B cell (primary cell): ENCODE measurements at regions not wholly inside any gene's neighbourhood (a gene's known extent, or its start where the extent isn't known, plus 50 kb on each side); places are given as distances from the start of the nearest gene placed in this dataset.

Experiments used
- ATAC-seq: fragments of 200-7000 bp; cut with Tn5 transposase; one replicate; pipeline ENCODE4 v1.10.0; 2021; ENCODE audit warnings: low read depth, mild to moderate bottlenecking, moderate number of reproducible peaks, moderate library complexity
- CTCF ChIA-PET: fragments of 350-600 bp; sonication (Branson Sonifier 250); formaldehyde crosslinking; loops from one replicate; lab custom pipeline; 2021; ENCODE audit warnings: antibody characterized with exemption, inconsistent platforms; lab: Charles Lee
- POLR2A ChIA-PET: fragments of 350-600 bp; sonication (Branson Sonifier 250); formaldehyde crosslinking; loops from one replicate; lab custom pipeline; 2021; ENCODE audit warnings: antibody characterized with exemption; lab: Charles Lee
- DNase-seq: peaks from one replicate; pipeline ENCODE4 v3.0.0; 2013
- H2AFZ ChIP-seq: 2 replicates; pipeline ENCODE4 v1.6.1; 2012; ENCODE audit warnings: mild to moderate bottlenecking, low read depth, low read length; ENCODE audit not compliant: insufficient read depth, poor library complexity, severe bottlenecking
- H3K27ac ChIP-seq, 2 donors: 1 replicate in 1 of 2; 2 replicates in 1 of 2; pipeline ENCODE4 v1.5.1; 2012 to 2013; ENCODE audit warnings: low read length in 2 of 2, mild to moderate bottlenecking in 2 of 2, moderate library complexity in 1 of 2
- H3K27me3 ChIP-seq, 4 experiments: fragments of 200-600 bp in 1 of 4; sonication (generic) in 1 of 4; replicated peaks in 1 of 4; 1 replicate in 2 of 4; 2 replicates in 2 of 4; pipeline versions ENCODE4 v1.6.1 to v1.7.0; 2013 to 2016; ENCODE audit warnings: low read length in 3 of 4, mild to moderate bottlenecking in 2 of 4, mixed read lengths in 1 of 4, moderate library complexity in 1 of 4; ENCODE audit not compliant: insufficient read depth in 4 of 4, control insufficient read depth in 3 of 4; ENCODE audit errors: control extremely low read depth in 1 of 4
- H3K36me3 ChIP-seq, 2 experiments: replicated peaks in 1 of 2; 1 replicate in 1 of 2; 2 replicates in 1 of 2; pipeline versions ENCODE4 v1.6.1 to v1.7.1; 2013; ENCODE audit warnings: low read length in 1 of 2; ENCODE audit not compliant: insufficient read depth in 2 of 2, control insufficient read depth in 1 of 2; ENCODE audit errors: control extremely low read depth in 1 of 2, extremely low read depth in 1 of 2
- H3K4me1 ChIP-seq, 2 donors: fragments of 200-600 bp in 1 of 2; sonication (generic) in 1 of 2; 1 replicate in 1 of 2; 2 replicates in 1 of 2; pipeline versions ENCODE4 v1.5.1 to v1.6.1; 2013 to 2017; ENCODE audit warnings: low read length in 2 of 2; ENCODE audit not compliant: control insufficient read depth in 2 of 2, insufficient read depth in 2 of 2
- H3K4me2 ChIP-seq: replicated peaks from 2 replicates; pipeline ENCODE3; 2012; ENCODE audit warnings: mild to moderate bottlenecking, low read depth, low read length; ENCODE audit not compliant: poor library complexity, severe bottlenecking
- H3K4me3 ChIP-seq, 5 experiments: fragments of 200-600 bp in 1 of 5; sonication (generic) in 1 of 5; 1 replicate in 3 of 5; 2 replicates in 2 of 5; pipeline versions ENCODE4 v1.5.1 to v1.7.0; 2011 to 2016; ENCODE audit warnings: low read length in 4 of 5, mild to moderate bottlenecking in 4 of 5, low read depth in 2 of 5, control low read depth in 1 of 5, moderate library complexity in 1 of 5; ENCODE audit not compliant: insufficient read depth in 1 of 5; ENCODE audit errors: control extremely low read depth in 1 of 5, extremely low read depth in 1 of 5
- H3K79me2 ChIP-seq: fragments of 200-600 bp; sonication (generic); one replicate; pipeline ENCODE4 v1.6.0; 2016; ENCODE audit warnings: low read length; ENCODE audit not compliant: control insufficient read depth, insufficient read depth
- H3K9ac ChIP-seq: fragments of 200-600 bp; sonication (generic); 2 replicates; pipeline ENCODE4 v1.6.1; 2017; ENCODE audit warnings: mild to moderate bottlenecking, low read length, moderate library complexity
- H3K9me3 ChIP-seq, 3 donors: one replicate each; pipeline versions ENCODE4 v1.6.1 to v1.7.1; 2013; ENCODE audit warnings: low read length in 2 of 3; ENCODE audit not compliant: control insufficient read depth in 2 of 3, insufficient read depth in 1 of 3; ENCODE audit errors: control extremely low read depth in 1 of 3
- H4K20me1 ChIP-seq: 2 replicates; pipeline ENCODE4 v1.6.0; 2012; ENCODE audit warnings: mild to moderate bottlenecking, low read length; ENCODE audit not compliant: insufficient read depth, control insufficient read depth, poor library complexity, severe bottlenecking
- H3K27ac Mint-ChIP-seq: one replicate; pipeline ENCODE4 v1.8.0; 2021; ENCODE audit warnings: mixed read lengths
- H3K27me3 Mint-ChIP-seq: one replicate; pipeline ENCODE4 v1.8.0; 2021; ENCODE audit warnings: mixed read lengths
- H3K4me1 Mint-ChIP-seq: one replicate; pipeline ENCODE4 v1.8.0; 2021; ENCODE audit warnings: mixed read lengths
- H3K4me3 Mint-ChIP-seq: one replicate; pipeline ENCODE4 v1.8.0; 2021; ENCODE audit warnings: mixed read lengths
- H3K9me3 Mint-ChIP-seq: one replicate; pipeline ENCODE4 v1.8.0; 2022; ENCODE audit warnings: mixed read lengths; ENCODE audit not compliant: insufficient read depth
- CTCF ChIP-seq: fragments of 200-600 bp; IDR thresholded peaks from one replicate; pipeline ENCODE4 v1.8.0; 2022; ENCODE audit warnings: antibody characterized with exemption, mild to moderate bottlenecking
- EZH2 ChIP-seq: IDR thresholded peaks from 2 replicates; pipeline ENCODE4 v1.6.1; 2012; ENCODE audit warnings: borderline replicate concordance, low read depth, mild to moderate bottlenecking, moderate library complexity, low read length; ENCODE audit not compliant: insufficient read depth, poor library complexity, severe bottlenecking
- WGBS: methylation state at CpG from one replicate; pipeline ENCODE4 v1.1.5; 2013; ENCODE audit warnings: missing lambda C conversion rate; ENCODE audit not compliant: insufficient coverage; 5-methylcytosine and 5-hydroxymethylcytosine counted together
- intact Hi-C: fragments of 100-400 bp; cut with micrococcal nuclease; formaldehyde crosslinking; loops from one replicate; pipeline ENCODE4 v1.10.0; 2022

- POLR2A ChIA-PET = no interaction called here
- H3K4me1 Mint-ChIP-seq = no peaks in the 10 kb centered on the region
Observed at GRCh38 chr4:31089815-31090214, 369.6 kb downstream of the PCDH7 start.

GRCh38 chr4:31094474-31094873 is 374.3 kb downstream of the PCDH7 start:
- TF ChIP-seq CTCF = no peak
- TF ChIP-seq EZH2 = no peak

More at GRCh38 chr4:31089815-31090214, 369.6 kb downstream of the PCDH7 start:
- CTCF ChIA-PET = no interaction called here
- H3K4me3 Mint-ChIP-seq = no peak overlapping the region
- ATAC-seq (no peak), DNase-seq (no peak)
- H3K4me3 ChIP-seq = no peak overlapping the region
- no peak overlapping the region for H2AFZ ChIP-seq
- H3K9me3 ChIP-seq = peaks cover 0 to 2% (median 0%) of the 10 kb centered on the region in 3 donors
- TF ChIP-seq EZH2 (no peak), CTCF (no peak)
- H3K36me3 ChIP-seq = no peaks in the 10 kb centered on the region
- H3K27me3 ChIP-seq = no peaks in the 10 kb centered on the region
- no peaks in the 10 kb centered on the region for H3K79me2 ChIP-seq
- H3K27me3 Mint-ChIP-seq = no peaks in the 10 kb centered on the region
- WGBS = no CpG with 5 or more reads among the region's 6 CpGs
- H3K4me1 ChIP-seq = no peaks in the 10 kb centered on the region
- H4K20me1 ChIP-seq = no peaks in the 10 kb centered on the region
- H3K27ac Mint-ChIP-seq = no peak overlapping the region
- intact Hi-C loops = no loop called here
- H3K27ac ChIP-seq = no peak overlapping the region
- no peaks in the 10 kb centered on the region for H3K9me3 Mint-ChIP-seq
- H3K9ac ChIP-seq = no peak overlapping the region
- no peak overlapping the region for H3K4me2 ChIP-seq

More at GRCh38 chr4:31094474-31094873, 374.3 kb downstream of the PCDH7 start:
- Histone ChIP-seq H3K4me3 (no peak overlapping the region), H4K20me1 (no peaks in the 10 kb centered on the region), H3K36me3 (no peaks in the 10 kb centered on the region), H3K4me1 (no peaks in the 10 kb centered on the region), H3K27me3 (no peaks in the 10 kb centered on the region), H3K9me3 (peaks cover 0 to 2% (median 0%) of the 10 kb centered on the region in 3 donors), H3K27ac (no peak overlapping the region), H3K79me2 (no peaks in the 10 kb centered on the region), H3K9ac (no peak overlapping the region), H3K4me2 (no peak overlapping the region), H2AFZ (no peak overlapping the region)
- WGBS = no CpG with 5 or more reads among the region's 2 CpGs
- H3K27me3 Mint-ChIP-seq = no peaks in the 10 kb centered on the region
- CTCF ChIA-PET = no interaction called here
- no peak overlapping the region for H3K4me3 Mint-ChIP-seq
- no peaks in the 10 kb centered on the region for H3K4me1 Mint-ChIP-seq
- H3K27ac Mint-ChIP-seq = no peak overlapping the region
- intact Hi-C loops = no loop called here
- ATAC-seq = no peak
- no peak for DNase-seq
- POLR2A ChIA-PET = no interaction called here
- H3K9me3 Mint-ChIP-seq = no peaks in the 10 kb centered on the region
